Dendritic cell treated with granulocyte-macrophage colony-stimulating factor and Interleukin-4, amounts not matched to agents 40 ng/mL and 50 ng/mL, for 4 days (primary cell): ENCODE measurements at regions not wholly inside any gene's neighbourhood (a gene's known extent, or its start where the extent isn't known, plus 50 kb on each side); places are given as distances from the start of the nearest gene placed in this dataset.

Experiments
- H3K27ac Mint-ChIP-seq: one replicate; pipeline ENCODE4 v1.8.0; 2022; ENCODE audit warnings: mild to moderate bottlenecking, mixed read lengths
- H3K27me3 Mint-ChIP-seq: one replicate; pipeline ENCODE4 v1.8.0; 2022; ENCODE audit warnings: mild to moderate bottlenecking, mixed read lengths
- H3K36me3 Mint-ChIP-seq: one replicate; pipeline ENCODE4 v1.8.0; 2022; ENCODE audit warnings: low read depth, mixed read lengths
- H3K4me1 Mint-ChIP-seq: one replicate; pipeline ENCODE4 v1.8.0; 2022; ENCODE audit warnings: low read depth, mixed read lengths
- H3K4me3 Mint-ChIP-seq: one replicate; pipeline ENCODE4 v1.8.0; 2022; ENCODE audit warnings: mild to moderate bottlenecking, moderate library complexity, mixed read lengths
- H3K9me3 Mint-ChIP-seq: one replicate; pipeline ENCODE4 v1.8.0; 2022; ENCODE audit warnings: mixed read lengths
- intact Hi-C: fragments of 100-400 bp; cut with micrococcal nuclease; formaldehyde crosslinking; loops from one replicate; pipeline ENCODE4 v1.15.0; 2022

DNA sequence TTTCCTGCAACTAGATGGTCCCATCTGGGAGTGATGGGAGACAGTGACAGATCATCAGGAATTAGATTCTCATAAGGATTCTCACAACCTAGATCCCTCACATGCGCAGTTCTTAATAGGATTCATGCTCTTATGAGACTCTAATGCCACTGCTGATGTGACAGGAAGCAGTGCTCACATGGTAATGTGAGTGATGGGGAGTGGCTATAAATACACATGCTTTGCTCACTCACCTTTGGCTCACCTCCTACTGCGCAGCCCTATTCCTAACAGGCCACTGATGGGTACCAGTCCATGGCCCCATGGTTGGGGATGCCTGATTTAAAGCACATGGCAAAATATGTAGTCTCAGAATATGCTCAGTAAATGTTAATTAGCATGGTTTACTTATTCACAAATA lies 80.6 kb upstream of the MBOAT1 start:
- no peaks in the 10 kb centered on the region for H3K4me1 Mint-ChIP-seq
- H3K4me3 Mint-ChIP-seq, result no peak overlapping the region
- intact Hi-C loops, result loop anchor here (5.0 kb wide), 1 partner anchor 109 kb away; the partner anchor contains the start of gene E2F3
- H3K9me3 Mint-ChIP-seq, result no peaks in the 10 kb centered on the region
- no peaks in the 10 kb centered on the region for H3K27me3 Mint-ChIP-seq
- H3K36me3 Mint-ChIP-seq, result no peaks in the 10 kb centered on the region
- no peak overlapping the region for H3K27ac Mint-ChIP-seq

DNA sequence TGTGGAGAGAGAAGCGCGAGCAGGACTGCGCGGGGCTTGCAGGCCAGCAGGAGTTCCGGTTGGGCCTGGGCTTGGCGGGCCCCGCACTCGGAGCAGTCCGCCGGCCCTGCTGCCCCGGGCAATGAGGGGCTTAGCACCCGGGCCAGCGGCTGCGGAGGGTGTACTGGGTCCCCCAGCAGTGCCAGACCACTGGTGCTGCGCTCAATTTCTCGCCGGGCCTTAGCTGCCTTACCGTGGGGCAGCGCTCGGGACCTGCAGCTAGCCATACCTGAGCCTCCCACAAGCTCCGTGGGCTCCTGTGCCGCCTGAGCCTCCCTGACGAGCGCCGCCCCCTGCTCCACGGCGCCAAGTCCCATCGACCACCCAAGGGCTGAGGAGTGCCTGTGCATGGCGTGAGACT lies 89.0 kb upstream of the MBOAT1 start:
- intact Hi-C loops, result no loop called here
- Mint-ChIP-seq H3K36me3 (no peaks in the 10 kb centered on the region), H3K27ac (no peak overlapping the region), H3K4me3 (no peak overlapping the region), H3K4me1 (no peaks in the 10 kb centered on the region), H3K27me3 (no peaks in the 10 kb centered on the region), H3K9me3 (no peaks in the 10 kb centered on the region)

GRCh38 chr6:20302168-20302567 lies 89.9 kb upstream of the MBOAT1 start:
- Mint-ChIP-seq H3K9me3 (no peaks in the 10 kb centered on the region), H3K27me3 (no peaks in the 10 kb centered on the region)

DNA sequence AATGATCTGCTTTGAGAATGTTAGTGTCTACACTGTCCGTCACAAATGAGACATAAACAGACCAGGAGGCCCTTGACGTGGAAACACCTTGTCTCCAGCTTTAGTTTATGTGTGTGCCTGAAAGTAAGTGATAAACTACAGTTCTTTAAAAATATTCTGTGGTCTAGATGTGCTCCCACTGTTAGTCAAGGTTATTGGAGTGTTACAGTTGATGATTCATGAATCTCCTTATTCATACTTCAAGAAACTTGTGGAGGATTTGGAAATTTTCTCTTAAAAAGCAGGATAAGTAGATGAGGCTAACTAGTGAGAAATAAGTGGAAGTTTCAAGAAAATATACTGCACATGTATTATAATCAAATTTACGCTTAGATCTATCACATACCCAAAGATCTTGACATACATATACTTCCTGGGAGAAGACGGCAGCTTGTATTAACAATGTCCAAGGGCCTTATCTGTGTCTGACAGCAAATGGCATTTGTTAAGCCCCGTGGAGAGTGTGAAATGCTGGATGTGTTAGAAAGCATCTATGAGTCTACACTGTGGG lies 90.5 kb upstream of the MBOAT1 start:
- Mint-ChIP-seq H3K27ac (no peak overlapping the region), H3K36me3 (no peaks in the 10 kb centered on the region), H3K4me1 (no peaks in the 10 kb centered on the region), H3K4me3 (no peak overlapping the region), H3K27me3 (no peaks in the 10 kb centered on the region), H3K9me3 (no peaks in the 10 kb centered on the region)
- intact Hi-C loops, result no loop called here

More at GRCh38 chr6:20302168-20302567, 89.9 kb upstream of the MBOAT1 start:
- Mint-ChIP-seq H3K27ac (no peak overlapping the region), H3K4me1 (no peaks in the 10 kb centered on the region), H3K36me3 (no peaks in the 10 kb centered on the region), H3K4me3 (no peak overlapping the region)
- intact Hi-C loops, result no loop called here

GRCh38 chr6:20306491-20306890 lies 94.2 kb upstream of the MBOAT1 start:
- Mint-ChIP-seq H3K4me1 (no peaks in the 10 kb centered on the region), H3K36me3 (no peaks in the 10 kb centered on the region), H3K27me3 (peaks cover 2% of the 10 kb centered on the region), H3K4me3 (no peak overlapping the region), H3K27ac (no peak overlapping the region), H3K9me3 (peaks cover 8% of the 10 kb centered on the region)
- intact Hi-C loops, result no loop called here

GRCh38 chr6:20309186-20309585 lies 92.5 kb upstream of the E2F3 start:
- Mint-ChIP-seq H3K9me3 (peaks cover 8% of the 10 kb centered on the region), H3K27ac (no peak overlapping the region), H3K4me1 (peaks cover 6% of the 10 kb centered on the region), H3K4me3 (no peak overlapping the region), H3K27me3 (peaks cover 11% of the 10 kb centered on the region), H3K36me3 (no peaks in the 10 kb centered on the region)
- intact Hi-C loops, result no loop called here

DNA sequence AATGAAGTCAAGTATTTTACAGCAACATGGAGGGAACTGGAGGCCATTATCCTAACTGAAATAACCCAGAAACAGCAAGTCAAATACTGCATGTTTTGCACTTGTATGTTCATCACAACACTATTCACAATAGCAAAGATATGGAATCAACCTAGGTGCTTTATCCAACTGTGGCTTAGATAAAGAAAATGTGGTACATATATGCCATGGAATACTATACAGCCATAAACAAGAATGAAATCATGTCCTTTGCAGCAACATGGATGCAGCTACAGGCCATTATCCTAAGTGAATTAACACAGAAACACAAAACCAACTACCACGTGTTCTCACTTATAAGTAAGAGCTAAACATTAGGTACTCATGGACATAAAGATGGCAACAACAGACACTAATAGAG lies 91.5 kb upstream of the E2F3 start:
- intact Hi-C loops, result loop anchor here (5.0 kb wide), 1 partner anchor 87 kb away; no protein-coding TSS in a partner anchor
- no peaks in the 10 kb centered on the region for H3K36me3 Mint-ChIP-seq
- peaks cover 11% of the 10 kb centered on the region for H3K27me3 Mint-ChIP-seq
- no peak overlapping the region for H3K27ac Mint-ChIP-seq
- no peak overlapping the region for H3K4me3 Mint-ChIP-seq
- peaks cover 11% of the 10 kb centered on the region for H3K4me1 Mint-ChIP-seq
- peaks cover 8% of the 10 kb centered on the region for H3K9me3 Mint-ChIP-seq

- intact Hi-C loops, result loop anchor here (5.0 kb wide), 1 partner anchor 85 kb away; no protein-coding TSS in a partner anchor
- Mint-ChIP-seq H3K4me1 (peaks cover 13% of the 10 kb centered on the region), H3K27me3 (peaks cover 11% of the 10 kb centered on the region), H3K9me3 (peaks cover 8% of the 10 kb centered on the region), H3K4me3 (no peak overlapping the region), H3K27ac (no peak overlapping the region), H3K36me3 (no peaks in the 10 kb centered on the region)
Measured at GRCh38 chr6:20312606-20313005, 89.1 kb upstream of the E2F3 start.

DNA sequence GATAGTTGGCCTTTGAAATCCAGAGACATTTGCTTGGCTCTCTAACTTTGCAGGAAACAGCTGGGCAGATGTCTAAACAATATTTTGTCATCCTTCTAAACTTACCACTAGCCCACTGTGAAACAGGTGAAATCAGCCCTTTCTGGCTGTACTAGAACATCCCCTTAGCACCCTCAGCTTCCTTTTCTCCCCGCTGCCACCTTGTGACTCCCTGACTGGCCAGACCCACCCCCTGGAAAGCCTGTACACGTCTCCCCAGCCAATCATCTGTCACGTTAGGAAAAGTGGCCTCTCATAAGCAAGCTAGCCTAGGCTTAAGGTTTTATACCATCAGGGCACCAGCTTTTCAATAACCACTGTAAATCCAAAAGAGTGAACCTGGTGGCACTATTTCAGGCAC lies 88.6 kb upstream of the E2F3 start:
- peaks cover 11% of the 10 kb centered on the region for H3K27me3 Mint-ChIP-seq
- no peak overlapping the region for H3K27ac Mint-ChIP-seq
- H3K4me3 Mint-ChIP-seq, result no peak overlapping the region
- H3K9me3 Mint-ChIP-seq, result peaks cover 8% of the 10 kb centered on the region
- intact Hi-C loops, result loop anchor here (5.0 kb wide), 1 partner anchor 84 kb away; no protein-coding TSS in a partner anchor
- no peaks in the 10 kb centered on the region for H3K36me3 Mint-ChIP-seq
- peaks cover 13% of the 10 kb centered on the region for H3K4me1 Mint-ChIP-seq

DNA sequence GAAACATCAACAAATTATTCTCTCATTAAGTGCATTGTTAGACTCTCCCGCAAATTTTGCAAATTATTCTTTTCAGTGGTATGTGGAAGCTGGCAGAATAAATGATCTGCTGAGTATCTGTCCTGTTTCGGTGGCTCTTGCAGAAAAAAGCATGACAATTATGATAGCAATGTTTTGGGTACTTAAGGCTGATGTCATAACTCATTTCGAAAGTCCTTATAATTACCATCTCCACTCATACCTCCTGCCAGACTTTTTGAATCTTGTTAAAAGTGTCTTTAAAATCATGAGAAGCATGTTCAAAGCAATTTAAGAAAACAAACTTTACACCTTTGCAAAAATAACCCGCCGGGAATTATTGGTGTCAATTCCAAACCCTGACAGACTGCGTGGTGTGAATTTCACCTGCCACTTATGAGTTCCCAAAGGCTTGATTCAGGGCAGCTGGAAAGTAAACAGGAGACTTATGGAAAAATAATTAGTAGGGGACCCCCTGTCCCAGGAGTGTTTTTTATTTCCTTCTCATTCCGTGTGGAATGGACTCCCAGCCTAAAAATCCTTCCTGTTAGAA lies 87.6 kb upstream of the E2F3 start:
- H3K4me1 Mint-ChIP-seq, result peaks cover 13% of the 10 kb centered on the region
- peaks cover 9% of the 10 kb centered on the region for H3K27me3 Mint-ChIP-seq
- H3K36me3 Mint-ChIP-seq, result no peaks in the 10 kb centered on the region
- intact Hi-C loops, result loop anchor here (5.0 kb wide), 1 partner anchor 83 kb away; no protein-coding TSS in a partner anchor
- no peak overlapping the region for H3K27ac Mint-ChIP-seq
- peaks cover 8% of the 10 kb centered on the region for H3K9me3 Mint-ChIP-seq
- H3K4me3 Mint-ChIP-seq, result no peak overlapping the region

DNA sequence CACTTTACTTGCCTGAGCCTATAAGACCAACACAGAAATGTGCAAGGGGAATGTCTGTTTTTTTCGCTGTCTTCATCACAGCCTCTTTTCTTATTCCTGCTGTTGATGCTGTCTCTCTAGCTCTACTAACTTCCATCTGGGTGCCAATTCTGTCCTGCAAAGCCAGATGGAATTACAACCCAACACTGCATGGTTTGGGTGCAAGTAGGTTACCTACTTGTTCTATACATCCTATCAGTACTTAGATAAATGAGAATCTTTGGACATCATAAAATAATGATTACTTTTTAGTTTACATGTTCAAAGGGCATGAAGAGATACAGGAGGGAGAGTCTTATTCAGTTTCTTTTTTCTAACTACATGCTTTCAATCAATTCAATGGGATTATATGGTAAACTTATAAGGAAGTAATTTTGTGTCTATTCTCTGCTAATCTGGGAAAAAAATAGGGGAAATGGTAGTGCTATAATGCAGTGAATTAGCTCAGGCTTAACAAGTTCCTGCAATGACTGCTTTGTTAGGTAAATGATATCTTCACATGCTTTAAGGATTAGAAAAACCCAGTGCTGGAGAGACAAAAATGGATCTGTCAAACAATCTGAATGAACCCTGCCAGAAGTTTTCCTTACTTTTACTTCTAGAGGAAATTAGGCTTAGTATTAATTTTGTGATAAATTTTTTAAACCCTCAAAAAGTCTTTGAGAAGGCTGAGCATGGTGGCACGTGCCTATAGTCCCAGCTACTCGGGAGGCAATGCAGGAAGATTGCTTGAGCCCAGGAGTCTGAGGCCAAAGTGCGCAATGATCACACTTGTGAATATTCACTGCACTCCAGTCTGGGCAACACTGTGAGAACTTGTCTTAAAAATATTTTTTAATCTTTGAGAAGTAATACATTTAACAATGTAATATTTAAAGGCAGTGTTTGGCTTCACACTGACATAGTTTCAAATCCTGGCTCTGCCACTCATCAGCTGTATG lies 86.5 kb upstream of the E2F3 start:
- Mint-ChIP-seq H3K36me3 (no peaks in the 10 kb centered on the region), H3K27me3 (peaks cover 9% of the 10 kb centered on the region), H3K4me1 (peaks cover 24% of the 10 kb centered on the region), H3K9me3 (peaks cover 6% of the 10 kb centered on the region), H3K4me3 (no peak overlapping the region), H3K27ac (no peak overlapping the region)
- intact Hi-C loops, result loop anchor here (5.0 kb wide), 1 partner anchor 82 kb away; no protein-coding TSS in a partner anchor

- Mint-ChIP-seq H3K4me3 (no peak overlapping the region), H3K27ac (no peak overlapping the region), H3K27me3 (peaks cover 11% of the 10 kb centered on the region), H3K4me1 (peaks cover 35% of the 10 kb centered on the region), H3K36me3 (no peaks in the 10 kb centered on the region), H3K9me3 (no peaks in the 10 kb centered on the region)
- intact Hi-C loops, result no loop called here
Measured at GRCh38 chr6:20317430-20317829, 84.2 kb upstream of the E2F3 start.

GRCh38 chr6:20318851-20319387 lies 82.8 kb upstream of the E2F3 start:
- H3K4me1 Mint-ChIP-seq, result peaks cover 30% of the 10 kb centered on the region
- intact Hi-C loops, result no loop called here
- peak overlapping the region; percentile 46 for H3K4me3 Mint-ChIP-seq
- H3K27ac Mint-ChIP-seq, result peak overlapping the region; percentile 86
- H3K9me3 Mint-ChIP-seq, result no peaks in the 10 kb centered on the region
- no peaks in the 10 kb centered on the region for H3K36me3 Mint-ChIP-seq
- H3K27me3 Mint-ChIP-seq, result peaks cover 3% of the 10 kb centered on the region
